B cell (primary cell): ENCODE measurements at regions not wholly inside any gene's neighbourhood (a gene's known extent, or its start where the extent isn't known, plus 50 kb on each side); places are given as distances from the start of the nearest gene placed in this dataset.

Experiments
- ATAC-seq: fragments of 200-7000 bp; cut with Tn5 transposase; one replicate; pipeline ENCODE4 v1.10.0; 2021; ENCODE audit warnings: low read depth, mild to moderate bottlenecking, moderate number of reproducible peaks, moderate library complexity
- CTCF ChIA-PET: fragments of 350-600 bp; sonication (Branson Sonifier 250); formaldehyde crosslinking; loops from one replicate; lab custom pipeline; 2021; ENCODE audit warnings: antibody characterized with exemption, inconsistent platforms; lab: Charles Lee
- POLR2A ChIA-PET: fragments of 350-600 bp; sonication (Branson Sonifier 250); formaldehyde crosslinking; loops from one replicate; lab custom pipeline; 2021; ENCODE audit warnings: antibody characterized with exemption; lab: Charles Lee
- DNase-seq: peaks from one replicate; pipeline ENCODE4 v3.0.0; 2013
- H2AFZ ChIP-seq: 2 replicates; pipeline ENCODE4 v1.6.1; 2012; ENCODE audit warnings: mild to moderate bottlenecking, low read depth, low read length; ENCODE audit not compliant: insufficient read depth, poor library complexity, severe bottlenecking
- H3K27ac ChIP-seq, 2 donors: 1 replicate in 1 of 2; 2 replicates in 1 of 2; pipeline ENCODE4 v1.5.1; 2012 to 2013; ENCODE audit warnings: low read length in 2 of 2, mild to moderate bottlenecking in 2 of 2, moderate library complexity in 1 of 2
- H3K27me3 ChIP-seq, 4 experiments: fragments of 200-600 bp in 1 of 4; sonication (generic) in 1 of 4; replicated peaks in 1 of 4; 1 replicate in 2 of 4; 2 replicates in 2 of 4; pipeline versions ENCODE4 v1.6.1 to v1.7.0; 2013 to 2016; ENCODE audit warnings: low read length in 3 of 4, mild to moderate bottlenecking in 2 of 4, mixed read lengths in 1 of 4, moderate library complexity in 1 of 4; ENCODE audit not compliant: insufficient read depth in 4 of 4, control insufficient read depth in 3 of 4; ENCODE audit errors: control extremely low read depth in 1 of 4
- H3K36me3 ChIP-seq, 2 experiments: replicated peaks in 1 of 2; 1 replicate in 1 of 2; 2 replicates in 1 of 2; pipeline versions ENCODE4 v1.6.1 to v1.7.1; 2013; ENCODE audit warnings: low read length in 1 of 2; ENCODE audit not compliant: insufficient read depth in 2 of 2, control insufficient read depth in 1 of 2; ENCODE audit errors: control extremely low read depth in 1 of 2, extremely low read depth in 1 of 2
- H3K4me1 ChIP-seq, 2 donors: fragments of 200-600 bp in 1 of 2; sonication (generic) in 1 of 2; 1 replicate in 1 of 2; 2 replicates in 1 of 2; pipeline versions ENCODE4 v1.5.1 to v1.6.1; 2013 to 2017; ENCODE audit warnings: low read length in 2 of 2; ENCODE audit not compliant: control insufficient read depth in 2 of 2, insufficient read depth in 2 of 2
- H3K4me2 ChIP-seq: replicated peaks from 2 replicates; pipeline ENCODE3; 2012; ENCODE audit warnings: mild to moderate bottlenecking, low read depth, low read length; ENCODE audit not compliant: poor library complexity, severe bottlenecking
- H3K4me3 ChIP-seq, 5 experiments: fragments of 200-600 bp in 1 of 5; sonication (generic) in 1 of 5; 1 replicate in 3 of 5; 2 replicates in 2 of 5; pipeline versions ENCODE4 v1.5.1 to v1.7.0; 2011 to 2016; ENCODE audit warnings: low read length in 4 of 5, mild to moderate bottlenecking in 4 of 5, low read depth in 2 of 5, control low read depth in 1 of 5, moderate library complexity in 1 of 5; ENCODE audit not compliant: insufficient read depth in 1 of 5; ENCODE audit errors: control extremely low read depth in 1 of 5, extremely low read depth in 1 of 5
- H3K79me2 ChIP-seq: fragments of 200-600 bp; sonication (generic); one replicate; pipeline ENCODE4 v1.6.0; 2016; ENCODE audit warnings: low read length; ENCODE audit not compliant: control insufficient read depth, insufficient read depth
- H3K9ac ChIP-seq: fragments of 200-600 bp; sonication (generic); 2 replicates; pipeline ENCODE4 v1.6.1; 2017; ENCODE audit warnings: mild to moderate bottlenecking, low read length, moderate library complexity
- H3K9me3 ChIP-seq, 3 donors: one replicate each; pipeline versions ENCODE4 v1.6.1 to v1.7.1; 2013; ENCODE audit warnings: low read length in 2 of 3; ENCODE audit not compliant: control insufficient read depth in 2 of 3, insufficient read depth in 1 of 3; ENCODE audit errors: control extremely low read depth in 1 of 3
- H4K20me1 ChIP-seq: 2 replicates; pipeline ENCODE4 v1.6.0; 2012; ENCODE audit warnings: mild to moderate bottlenecking, low read length; ENCODE audit not compliant: insufficient read depth, control insufficient read depth, poor library complexity, severe bottlenecking
- H3K27ac Mint-ChIP-seq: one replicate; pipeline ENCODE4 v1.8.0; 2021; ENCODE audit warnings: mixed read lengths
- H3K27me3 Mint-ChIP-seq: one replicate; pipeline ENCODE4 v1.8.0; 2021; ENCODE audit warnings: mixed read lengths
- H3K4me1 Mint-ChIP-seq: one replicate; pipeline ENCODE4 v1.8.0; 2021; ENCODE audit warnings: mixed read lengths
- H3K4me3 Mint-ChIP-seq: one replicate; pipeline ENCODE4 v1.8.0; 2021; ENCODE audit warnings: mixed read lengths
- H3K9me3 Mint-ChIP-seq: one replicate; pipeline ENCODE4 v1.8.0; 2022; ENCODE audit warnings: mixed read lengths; ENCODE audit not compliant: insufficient read depth
- CTCF ChIP-seq: fragments of 200-600 bp; IDR thresholded peaks from one replicate; pipeline ENCODE4 v1.8.0; 2022; ENCODE audit warnings: antibody characterized with exemption, mild to moderate bottlenecking
- EZH2 ChIP-seq: IDR thresholded peaks from 2 replicates; pipeline ENCODE4 v1.6.1; 2012; ENCODE audit warnings: borderline replicate concordance, low read depth, mild to moderate bottlenecking, moderate library complexity, low read length; ENCODE audit not compliant: insufficient read depth, poor library complexity, severe bottlenecking
- WGBS: methylation state at CpG from one replicate; pipeline ENCODE4 v1.1.5; 2013; ENCODE audit warnings: missing lambda C conversion rate; ENCODE audit not compliant: insufficient coverage; 5-methylcytosine and 5-hydroxymethylcytosine counted together
- intact Hi-C: fragments of 100-400 bp; cut with micrococcal nuclease; formaldehyde crosslinking; loops from one replicate; pipeline ENCODE4 v1.10.0; 2022

DNA sequence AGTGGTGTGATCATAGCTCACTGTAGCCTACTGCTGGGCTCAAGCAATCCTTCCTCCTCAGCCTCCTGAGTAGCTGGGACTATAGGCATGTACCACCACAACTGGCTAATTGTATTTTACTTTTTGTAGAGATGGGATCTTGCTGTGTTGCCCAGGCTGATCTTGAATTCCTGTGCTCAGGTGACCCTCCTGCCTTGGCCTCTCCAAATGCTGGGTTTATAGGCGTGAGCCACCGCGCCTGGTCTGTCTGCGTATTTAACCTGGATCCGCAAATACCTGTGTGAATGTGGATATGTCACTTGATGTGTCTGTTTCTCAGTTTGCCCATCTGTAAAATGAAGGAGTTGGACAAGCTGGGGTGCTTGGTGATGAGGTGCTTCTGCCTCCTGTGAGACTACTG lies 123.9 kb downstream of the BAMBI start:
- 97% methylated on average over 5 of the region's 5 CpGs for WGBS
- no peak for ATAC-seq
- H3K9me3 Mint-ChIP-seq: no peaks in the 10 kb centered on the region
- TF ChIP-seq EZH2: no peak
- no peak for TF ChIP-seq CTCF
- CTCF ChIA-PET: no interaction called here
- no peak overlapping the region for H2AFZ ChIP-seq
- no peak overlapping the region for H3K4me3 Mint-ChIP-seq
- no peak overlapping the region for H3K4me2 ChIP-seq
- H3K27me3 Mint-ChIP-seq: peaks cover 7% of the 10 kb centered on the region
- peaks cover 0 to 8% (median 0%) of the 10 kb centered on the region in 4 experiments for H3K27me3 ChIP-seq
- H3K9ac ChIP-seq: no peak overlapping the region
- no peaks in the 10 kb centered on the region for H3K4me1 ChIP-seq
- no peaks in the 10 kb centered on the region for H3K79me2 ChIP-seq
- H3K36me3 ChIP-seq: no peaks in the 10 kb centered on the region
- DNase-seq: no peak
- no peaks in the 10 kb centered on the region for H3K4me1 Mint-ChIP-seq
- H3K27ac Mint-ChIP-seq: no peak overlapping the region
- H4K20me1 ChIP-seq: no peaks in the 10 kb centered on the region
- intact Hi-C loops: no loop called here
- H3K4me3 ChIP-seq: no peak overlapping the region
- no peak overlapping the region for H3K27ac ChIP-seq
- H3K9me3 ChIP-seq: no peaks in the 10 kb centered on the region
- POLR2A ChIA-PET: no interaction called here

DNA sequence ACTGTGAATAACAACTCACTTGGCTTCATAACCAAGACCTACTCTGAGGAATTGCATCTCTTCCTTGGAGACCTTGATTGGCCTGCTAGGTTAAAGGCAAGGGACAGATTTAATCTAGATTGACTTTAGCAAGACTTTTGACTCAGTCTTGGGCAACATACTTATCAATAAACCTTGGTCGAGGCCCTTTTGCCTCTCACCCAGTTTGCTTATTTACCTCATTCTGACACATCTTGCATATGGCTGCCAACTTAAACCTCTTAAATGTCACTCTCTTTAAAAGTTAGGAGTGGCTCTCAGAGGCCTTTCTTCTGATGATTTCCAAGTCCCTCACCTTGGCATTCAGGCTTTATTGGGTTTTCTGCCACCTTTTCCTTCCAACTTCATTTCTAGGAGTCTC lies 124.5 kb downstream of the BAMBI start:
- Histone ChIP-seq H3K9ac (no peak overlapping the region), H3K4me1 (no peaks in the 10 kb centered on the region), H3K9me3 (no peaks in the 10 kb centered on the region), H2AFZ (no peak overlapping the region), H3K4me3 (no peak overlapping the region), H3K36me3 (no peaks in the 10 kb centered on the region), H3K4me2 (no peak overlapping the region), H3K79me2 (no peaks in the 10 kb centered on the region), H3K27me3 (peaks cover 0 to 8% (median 2%) of the 10 kb centered on the region in 4 experiments), H3K27ac (no peak overlapping the region), H4K20me1 (no peaks in the 10 kb centered on the region)
- TF ChIP-seq EZH2 (no peak), CTCF (no peak)
- DNase-seq (no peak), ATAC-seq (no peak)
- CTCF ChIA-PET: no interaction called here
- POLR2A ChIA-PET: no interaction called here
- Mint-ChIP-seq H3K27me3 (peaks cover 11% of the 10 kb centered on the region), H3K9me3 (no peaks in the 10 kb centered on the region), H3K27ac (no peak overlapping the region), H3K4me1 (no peaks in the 10 kb centered on the region), H3K4me3 (no peak overlapping the region)
- intact Hi-C loops: no loop called here
- WGBS: 78% methylated on average over 1 of the region's 1 CpG
